Anterior cingulate cortex (tissue), 58 donors: ENCODE measurements at regions not wholly inside any gene's neighbourhood (a gene's known extent, or its start where the extent isn't known, plus 50 kb on each side); places are given as distances from the start of the nearest gene placed in this dataset.

Experiments
- DNase-seq, 58 donors: peaks; one replicate each; lab custom pipeline; 2025; lab: John Stamatoyannopoulos, UW

DNA sequence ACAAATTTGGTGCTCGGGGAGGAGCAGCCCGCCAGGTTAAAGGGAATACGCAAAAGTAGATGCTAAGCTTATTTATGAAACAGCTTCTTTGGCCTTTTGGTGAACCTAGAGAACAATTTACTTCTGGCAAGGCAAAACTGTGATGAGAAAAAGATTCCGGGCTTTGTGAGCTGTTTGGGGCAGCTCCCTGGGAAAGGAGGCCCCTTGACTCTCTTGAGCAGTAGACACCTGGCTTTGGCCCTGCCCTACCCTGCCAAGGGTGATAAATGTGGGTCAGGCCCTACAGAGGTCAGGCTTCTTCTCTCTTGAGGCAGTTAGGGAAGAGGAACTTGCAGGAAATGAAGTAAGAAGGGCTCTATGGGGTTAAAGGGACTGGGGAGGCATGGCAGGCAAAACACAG is 509.6 kb downstream of the MID1IP1 start:
- DNase-seq: no peak

DNA sequence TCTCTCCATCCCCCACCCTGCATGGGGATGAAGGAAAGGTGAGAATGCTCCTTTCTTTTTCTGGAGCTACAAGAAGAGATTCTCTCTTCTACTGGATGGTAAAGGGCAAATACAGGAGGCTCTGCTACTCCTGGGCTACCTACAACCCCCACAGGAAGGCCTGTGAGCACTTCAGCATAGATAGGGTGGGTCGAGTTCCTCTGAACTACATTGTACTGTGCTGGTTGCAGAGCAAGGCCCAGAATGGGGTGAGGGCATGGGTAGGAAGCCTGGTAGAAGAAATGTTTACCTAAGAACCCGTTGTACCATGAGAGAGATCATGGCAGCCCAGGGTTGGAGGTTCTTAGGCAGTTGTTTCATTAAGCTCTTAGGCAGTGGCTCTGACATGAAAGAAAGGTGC is 510.4 kb downstream of the MID1IP1 start:
- DNase-seq: no peak

DNA sequence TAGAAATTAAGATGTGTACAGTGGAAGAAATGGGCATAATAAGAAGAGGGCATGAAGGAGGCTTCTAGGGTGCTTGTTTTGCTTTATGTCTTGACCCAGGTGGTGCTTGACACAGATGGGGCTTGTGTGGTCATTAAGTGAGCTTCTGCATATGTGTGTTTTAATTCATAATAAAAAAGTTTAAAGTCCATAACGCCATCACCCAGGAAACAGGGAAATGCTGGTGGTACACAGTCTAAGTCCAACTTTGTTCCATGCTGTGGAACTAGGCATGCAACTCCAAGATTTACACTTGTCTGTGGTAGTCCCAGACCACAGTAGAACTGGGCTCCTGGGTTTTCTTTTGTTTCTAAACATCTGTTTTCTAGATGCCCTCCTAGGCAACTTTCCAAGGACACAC is 511.9 kb downstream of the MID1IP1 start:
- DNase-seq: no peak

DNA sequence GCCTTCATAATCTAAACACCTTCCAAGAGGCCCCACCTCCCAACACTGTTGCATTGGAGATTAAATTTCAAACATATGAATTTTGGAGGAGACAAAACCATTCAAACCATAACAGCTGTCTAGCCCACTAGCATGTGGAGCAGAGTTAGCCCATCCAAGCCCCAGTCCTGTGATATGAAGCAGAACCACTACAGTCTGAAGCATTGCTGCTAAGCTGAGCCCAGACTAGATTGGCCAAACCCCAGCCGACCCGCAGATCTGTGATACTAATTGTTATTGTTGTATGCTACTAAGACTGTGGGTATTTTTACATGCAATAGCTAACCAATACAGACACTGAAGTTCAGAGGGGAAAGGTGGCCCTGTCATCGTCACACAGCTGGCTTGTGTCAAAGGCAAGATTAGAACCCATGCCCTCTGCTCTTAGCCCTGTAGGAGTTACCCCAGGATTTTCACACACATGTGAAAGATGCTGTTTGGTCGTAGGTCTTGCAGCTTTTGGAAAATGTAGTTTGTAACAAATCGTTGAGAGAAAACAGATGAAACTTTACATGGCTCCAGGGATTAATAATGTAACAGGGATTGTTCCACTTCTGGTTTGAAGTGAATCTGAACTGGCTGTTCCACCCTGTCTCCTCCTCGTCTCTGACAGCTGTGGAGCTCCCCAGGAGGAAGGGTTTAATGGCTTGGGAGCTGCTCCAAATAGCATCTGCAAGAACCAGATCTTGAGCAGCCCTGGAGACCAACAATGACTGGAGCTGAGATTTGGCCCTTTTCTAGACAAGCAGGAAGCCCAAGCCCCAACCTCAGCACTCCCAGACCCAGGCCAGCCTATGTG is 517.5 kb downstream of the MID1IP1 start:
- DNase-seq: no peak

DNA sequence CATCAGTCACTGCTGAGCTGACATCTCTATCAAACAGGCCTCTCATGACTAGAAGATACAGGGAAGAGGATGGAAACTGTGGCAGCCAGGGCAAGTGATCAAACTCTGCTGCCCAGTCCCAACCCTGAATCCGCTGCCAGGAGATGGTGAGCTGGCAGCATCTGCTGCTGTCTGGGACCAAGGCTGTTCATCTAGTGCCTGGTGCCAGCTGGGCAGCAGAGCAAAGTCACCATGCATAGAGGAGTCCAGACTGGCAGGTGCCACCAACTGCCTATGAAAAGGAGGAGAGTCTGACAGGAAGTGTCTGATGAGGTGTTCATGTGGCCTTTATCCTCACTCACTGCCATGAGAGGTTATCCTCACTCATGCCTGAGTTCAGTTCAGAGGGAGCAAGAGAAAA is 518.9 kb downstream of the MID1IP1 start:
- peak in 1 of 58 donors; percentile 0 for DNase-seq

DNA sequence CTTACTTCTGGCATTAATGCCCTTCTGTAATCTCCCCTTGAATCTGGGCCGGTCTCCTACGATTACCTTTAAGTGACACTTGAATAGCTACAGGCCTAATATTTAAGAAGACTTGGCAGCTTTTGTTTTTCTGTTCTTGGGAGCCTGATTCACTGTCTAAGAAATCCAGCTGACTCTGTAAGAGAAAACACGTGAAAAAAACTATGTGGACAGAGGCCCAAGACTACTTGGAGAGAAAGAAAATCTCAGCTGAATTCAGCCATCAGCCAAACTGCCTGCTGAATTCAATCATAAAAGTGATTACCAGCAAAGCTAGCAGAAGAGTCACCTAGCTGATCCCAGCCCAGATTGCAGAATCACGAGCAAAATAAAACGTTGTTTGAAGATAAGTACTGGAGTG is 521.2 kb downstream of the MID1IP1 start:
- DNase-seq: no peak

DNA sequence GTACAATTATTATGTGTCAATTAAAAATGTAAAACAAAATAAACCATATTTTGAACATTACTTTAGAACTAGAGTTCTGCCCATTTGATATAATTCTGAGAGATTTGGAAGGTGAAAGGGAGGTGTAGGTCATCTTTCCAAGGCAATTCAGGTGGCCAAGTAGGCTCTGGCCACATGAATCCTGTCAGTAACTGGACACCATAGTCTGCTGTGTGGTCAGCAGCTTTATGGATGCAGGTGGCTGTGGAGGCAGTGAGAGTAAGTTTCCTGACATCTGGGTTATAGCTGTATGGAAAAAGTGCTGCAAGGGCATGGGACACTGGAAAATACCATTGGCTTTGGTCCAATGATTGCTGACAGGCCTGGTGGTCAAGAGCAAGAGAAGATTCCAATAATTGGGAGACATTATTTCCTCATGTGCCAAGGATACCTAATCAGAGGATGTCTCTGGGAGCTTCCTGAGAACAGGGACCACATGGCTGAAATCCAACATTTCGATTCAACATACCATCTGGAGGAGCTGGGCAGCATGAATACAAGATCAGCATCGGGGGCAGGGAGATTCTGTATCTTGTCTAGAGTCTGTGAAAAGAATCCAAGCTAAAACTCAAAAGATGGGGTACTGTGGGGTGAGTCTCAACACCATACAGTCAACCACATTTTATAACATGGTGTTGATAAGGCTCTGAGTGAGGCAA is 523.1 kb downstream of the MID1IP1 start:
- DNase-seq: no peak

DNA sequence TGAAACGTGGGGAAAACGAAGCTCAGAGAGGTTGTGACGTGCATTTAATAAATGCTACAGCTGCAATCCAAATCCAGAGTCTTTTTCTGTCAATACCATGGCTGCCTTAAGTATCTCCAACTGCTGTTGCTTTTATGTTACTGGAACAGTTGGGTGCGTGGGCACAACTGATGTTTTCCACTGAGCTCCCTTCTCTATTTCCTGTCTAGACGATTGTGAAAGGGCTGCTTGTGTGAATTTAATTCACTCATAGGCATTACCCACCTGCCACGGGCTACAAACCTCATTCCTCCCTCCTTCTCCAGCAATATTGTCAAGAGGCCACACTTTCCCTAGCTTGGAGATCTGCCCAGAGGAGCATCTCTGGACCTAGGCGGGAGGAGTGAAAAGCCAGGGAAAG is 526.0 kb downstream of the MID1IP1 start:
- peak in 1 of 58 donors; percentile 1 for DNase-seq

DNA sequence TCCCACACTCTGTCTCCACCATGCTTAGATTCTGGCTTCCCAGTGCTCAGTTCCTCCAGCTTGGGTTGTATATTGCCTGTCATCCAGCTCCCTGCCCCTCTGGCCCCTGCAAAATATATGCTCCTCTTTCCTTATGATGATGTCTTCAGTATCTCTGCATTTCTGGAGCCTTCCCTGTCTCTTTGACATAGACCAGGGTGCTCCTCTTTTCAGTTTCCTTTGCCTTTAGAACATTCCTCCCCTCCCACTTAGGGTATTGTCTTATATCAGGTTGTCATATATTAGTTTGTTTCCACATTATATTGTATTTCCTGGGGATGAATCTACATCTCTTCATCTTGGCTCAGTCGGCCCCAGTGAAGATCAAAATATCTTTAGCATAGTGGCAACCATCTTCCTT is 526.4 kb downstream of the MID1IP1 start:
- DNase-seq: no peak

DNA sequence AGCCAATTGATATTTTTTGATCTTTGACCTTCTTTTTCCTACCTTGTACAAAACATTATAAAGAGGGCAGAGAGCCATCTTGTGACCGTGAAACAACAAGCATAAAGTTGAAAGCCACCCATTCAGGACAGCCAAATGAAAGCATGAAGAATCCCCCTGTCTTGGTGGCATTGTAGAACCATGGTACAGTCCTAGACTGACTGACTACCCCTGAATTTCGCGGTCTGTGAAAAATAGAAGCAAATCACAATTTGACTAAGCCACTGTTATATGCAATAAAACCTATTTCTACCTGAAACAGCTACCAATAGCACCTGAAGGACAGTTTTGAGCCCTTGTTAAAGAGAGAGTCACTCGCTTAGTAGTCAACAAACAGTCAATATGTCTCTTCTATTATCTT is 527.4 kb downstream of the MID1IP1 start:
- no peak for DNase-seq

DNA sequence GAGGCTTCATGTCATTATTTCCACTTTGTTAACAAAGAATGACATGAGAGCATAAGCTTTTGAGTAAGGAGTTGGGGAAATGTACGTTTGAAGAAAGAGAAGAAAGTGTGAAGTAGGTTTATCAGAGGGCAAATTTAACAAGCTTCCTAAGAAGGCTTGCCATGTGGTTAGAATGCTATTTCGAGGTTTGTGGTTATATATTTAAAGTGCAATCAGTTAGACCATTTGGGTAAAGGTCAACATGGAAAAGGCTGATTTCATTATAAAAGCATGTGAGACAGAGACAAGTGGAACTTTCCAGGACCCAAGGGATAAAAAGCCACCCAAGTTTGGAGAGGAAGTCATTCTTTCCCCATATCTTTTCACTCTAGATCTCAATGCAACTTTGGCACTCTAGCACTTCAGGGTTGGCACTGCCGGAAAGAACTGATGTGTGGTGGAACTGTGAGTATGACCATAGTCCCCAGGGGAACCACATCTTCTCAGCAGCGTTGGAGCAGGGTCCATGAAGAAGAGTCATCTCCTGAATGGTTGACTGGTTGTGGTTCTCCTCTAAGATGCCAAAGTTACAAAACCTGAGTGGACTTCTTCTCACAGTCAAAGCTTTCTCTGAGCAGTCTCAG is 529.9 kb downstream of the MID1IP1 start:
- no peak for DNase-seq

DNA sequence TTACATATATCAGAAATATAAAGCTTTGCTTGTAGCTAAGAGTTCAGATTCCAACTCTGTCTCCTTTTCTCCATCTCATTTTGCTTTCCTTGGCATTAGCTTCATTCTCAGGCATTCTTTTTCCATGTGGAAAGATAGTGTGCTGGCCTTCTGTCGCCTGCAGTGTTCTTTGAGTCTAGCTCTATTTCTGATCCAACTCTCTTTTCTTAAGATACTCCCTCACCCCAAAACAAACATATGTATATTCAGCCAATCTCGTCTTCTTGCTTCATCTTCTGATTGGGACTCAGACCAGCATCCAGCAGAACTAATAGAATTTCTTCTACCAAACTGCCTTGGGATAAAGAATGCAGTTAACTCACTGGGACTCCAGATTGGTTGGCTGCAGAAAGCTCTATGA is 532.2 kb downstream of the MID1IP1 start:
- no peak for DNase-seq

DNA sequence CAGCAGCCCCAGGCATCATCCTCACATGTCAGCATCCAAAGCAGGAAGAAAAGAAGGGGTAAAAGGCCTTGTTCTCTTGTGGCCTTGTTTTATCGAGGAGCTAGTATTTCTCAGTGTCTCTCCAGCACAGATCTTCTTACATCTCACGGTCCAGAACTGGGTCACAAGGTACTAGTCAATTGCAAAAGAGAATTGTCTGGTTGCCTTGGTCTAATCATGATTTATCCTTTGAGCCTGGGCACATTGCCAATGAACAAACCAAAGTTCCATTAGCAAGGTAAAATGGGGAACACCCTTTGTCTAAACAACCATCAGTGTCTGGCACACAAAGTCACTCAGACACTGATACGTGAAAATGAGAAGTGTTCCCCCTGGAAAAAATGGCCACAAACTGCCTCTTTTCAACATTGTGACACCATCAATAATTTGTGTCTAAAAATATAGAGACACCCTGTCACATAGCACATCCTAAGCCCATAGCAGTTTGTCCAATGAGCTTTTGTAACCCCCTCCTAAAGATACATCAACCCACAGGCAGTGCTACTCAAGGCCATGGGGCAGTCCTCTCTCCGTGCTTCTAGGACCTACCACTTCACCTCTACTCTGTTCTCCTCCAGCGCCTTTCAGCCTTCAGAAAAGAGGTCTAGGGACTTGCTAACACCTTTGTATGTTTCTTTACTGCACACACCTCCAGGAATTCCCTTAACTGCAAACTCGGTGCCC is 534.4 kb downstream of the MID1IP1 start:
- no peak for DNase-seq

DNA sequence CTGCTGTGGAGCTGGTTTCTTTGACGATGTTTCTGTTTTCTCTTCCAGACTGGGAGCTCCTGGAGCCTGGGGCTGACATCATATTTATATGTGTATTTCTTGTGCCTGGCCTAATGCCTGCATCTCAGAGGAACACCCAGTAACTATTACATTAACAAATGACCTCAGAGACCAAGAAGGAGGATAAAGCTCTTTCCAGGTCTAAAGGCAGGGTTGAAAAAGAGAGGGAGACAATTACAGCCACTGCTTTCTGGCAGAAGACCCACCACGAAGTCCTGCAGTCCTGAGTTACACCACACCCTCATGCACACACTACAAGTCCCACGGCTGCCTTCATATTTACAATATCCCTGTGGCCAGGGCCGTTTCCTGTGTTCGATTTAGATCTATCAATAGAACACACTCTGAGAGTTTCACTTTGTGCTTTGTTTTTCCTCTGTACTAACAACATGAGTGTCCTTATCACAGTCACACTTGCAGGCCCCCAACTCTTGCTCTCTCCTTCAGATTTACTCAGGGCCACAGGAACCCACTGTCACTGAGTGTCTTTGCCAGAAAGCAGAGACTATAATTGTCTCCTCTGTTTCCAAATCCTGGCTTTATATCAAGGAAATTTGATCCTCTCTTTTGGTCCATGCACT is 535.5 kb downstream of the MID1IP1 start:
- DNase-seq: no peak

DNA sequence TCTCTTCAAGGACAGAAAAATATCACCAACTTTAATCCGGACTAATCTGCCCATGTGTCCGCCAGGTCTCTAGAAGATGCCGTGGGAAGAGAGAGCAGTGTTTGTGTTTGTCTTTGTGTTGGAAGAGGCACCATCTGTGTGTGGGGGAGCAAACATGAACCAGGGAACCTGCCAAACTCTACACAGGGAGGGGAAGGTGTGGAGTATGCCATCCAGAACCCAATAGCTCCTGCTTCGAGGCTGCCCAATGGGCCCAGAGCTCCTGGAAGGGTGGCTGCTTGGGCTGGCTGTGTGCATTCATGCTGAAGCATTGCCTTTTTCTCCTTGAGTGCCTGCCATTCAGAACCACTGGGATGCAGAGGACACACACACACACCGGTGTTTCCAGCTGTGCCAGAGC is 536.2 kb downstream of the MID1IP1 start:
- peak in 1 of 58 donors; percentile 2 for DNase-seq

DNA sequence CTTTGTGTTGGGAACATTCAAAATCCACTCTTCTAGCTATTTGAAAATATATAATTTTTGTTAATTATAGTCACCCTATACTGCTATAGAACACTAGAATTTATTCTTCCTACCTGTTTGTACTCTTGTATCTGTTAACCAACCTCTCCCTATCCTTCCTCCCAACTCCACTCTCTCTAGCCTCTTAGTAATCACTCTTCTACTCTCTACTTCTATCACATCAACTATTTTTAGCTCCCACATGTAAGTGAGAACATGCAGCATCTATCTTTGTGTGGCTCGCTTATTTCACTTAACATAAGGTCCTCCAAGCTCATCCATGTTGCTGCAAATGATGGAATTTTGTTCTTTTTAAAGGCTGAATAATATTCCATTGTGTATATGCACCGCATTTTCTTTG is 537.3 kb downstream of the MID1IP1 start:
- DNase-seq: no peak

DNA sequence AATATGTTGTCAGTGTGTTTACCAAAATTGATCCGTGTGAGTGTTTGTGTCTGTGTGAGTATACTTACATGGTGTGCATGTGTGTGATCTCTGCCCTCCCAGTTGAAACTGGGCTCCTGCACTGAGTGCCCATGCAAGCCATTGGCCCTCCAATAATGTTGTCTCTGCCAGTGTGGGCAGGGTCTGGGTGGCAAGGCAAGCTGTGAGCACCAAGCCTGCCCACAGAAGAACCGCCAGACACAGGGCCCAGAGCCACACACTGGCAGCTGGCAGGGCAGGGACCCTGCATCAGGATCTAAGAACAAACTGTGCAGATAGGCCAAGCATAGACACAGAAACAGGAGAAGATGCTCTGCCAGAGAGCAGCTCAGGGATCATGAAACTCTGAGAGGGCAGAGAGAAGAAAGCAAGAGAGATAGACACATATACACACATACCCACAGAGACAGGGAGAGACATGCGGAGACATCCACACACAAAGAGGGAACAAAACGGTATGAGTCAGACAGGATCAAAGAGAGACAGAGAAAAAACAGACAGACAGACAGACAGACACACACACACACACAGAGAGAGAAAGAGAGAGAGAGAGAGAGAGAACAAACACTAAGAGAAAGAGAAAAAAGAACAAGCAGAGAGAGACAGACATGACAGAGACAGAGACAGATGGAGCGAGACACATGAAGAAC is 555.0 kb downstream of the MID1IP1 start:
- DNase-seq: peak in 1 of 58 donors; percentile 0

DNA sequence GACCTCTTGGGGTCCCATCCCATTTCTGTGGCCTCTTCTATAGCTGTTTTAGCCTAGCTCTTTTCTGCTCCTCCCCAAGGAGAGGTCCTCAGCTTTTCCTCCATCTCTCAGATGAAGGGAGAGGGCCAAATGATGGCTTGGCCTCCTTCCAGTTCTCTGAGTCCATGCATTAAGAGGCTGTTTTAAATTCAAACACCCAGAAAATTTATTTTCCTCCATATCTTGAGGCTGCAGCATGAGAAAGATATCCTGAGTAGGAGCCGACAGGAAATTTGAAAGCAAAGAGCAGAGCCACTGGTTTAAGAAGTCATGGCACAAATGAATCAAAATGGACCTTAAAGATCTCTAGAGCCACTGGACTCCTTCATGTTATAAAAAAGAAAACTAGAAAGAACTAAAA is 558.8 kb downstream of the MID1IP1 start:
- DNase-seq: no peak

DNA sequence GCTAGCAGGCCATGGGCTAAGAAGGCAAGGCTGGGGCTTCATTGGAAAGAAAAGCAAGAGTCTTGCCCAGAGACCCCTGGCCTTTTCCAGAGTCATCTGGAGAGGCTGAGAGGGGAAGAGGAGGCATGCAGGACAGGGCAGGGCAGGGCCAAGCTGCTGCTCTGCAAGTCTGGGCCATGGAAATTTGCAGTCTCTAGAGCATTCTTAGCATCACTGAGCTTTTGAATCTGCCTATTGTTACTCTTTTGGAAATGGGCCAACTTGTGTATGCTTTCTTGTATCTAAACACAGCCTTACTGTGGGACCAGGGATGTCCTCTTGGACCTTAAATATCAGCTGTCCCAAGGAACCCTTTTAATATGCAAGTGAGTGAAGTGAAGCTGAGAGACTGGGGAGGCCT is 560.5 kb downstream of the MID1IP1 start:
- DNase-seq: peak in 18 of 58 donors; percentile 0 to 81 (median 15)

DNA sequence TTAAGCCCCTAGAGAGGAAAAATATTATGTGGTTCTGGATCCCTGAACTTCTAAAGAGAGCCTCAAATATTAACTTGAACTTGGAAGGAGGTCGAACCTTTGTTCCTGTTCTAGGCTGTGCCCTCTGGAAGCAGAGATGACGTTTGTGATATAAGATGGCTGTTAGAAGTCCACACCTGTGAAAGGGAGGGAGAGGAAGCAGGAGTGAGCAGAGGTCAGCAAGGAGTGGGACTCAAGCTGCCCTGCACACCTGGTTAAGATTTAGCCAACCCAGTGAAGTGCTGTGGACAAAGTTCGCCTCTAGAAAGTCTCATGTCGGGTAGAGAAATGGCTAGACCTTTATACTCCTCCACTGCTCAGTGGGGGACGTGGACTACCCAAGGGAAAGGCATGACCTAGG is 566.2 kb downstream of the MID1IP1 start:
- DNase-seq: no peak
